Gastrocnemius medialis (tissue), 4 donors: ENCODE measurements at regions not wholly inside any gene's neighbourhood (a gene's known extent, or its start where the extent isn't known, plus 50 kb on each side); places are given as distances from the start of the nearest gene placed in this dataset.

Experiments
- ATAC-seq, 2 donors: fragments of 150-250 bp; one replicate each; pipeline ENCODE4 v1.9.1; 2016
- DNase-seq, 2 donors: peaks; one replicate each; pipeline ENCODE4 v3.0.0-alpha.2; 2019
- H3K27ac ChIP-seq, 4 donors: fragments of 200-600 bp; sonication (generic); 1 replicate in 1 of 4; 2 replicates in 3 of 4; pipeline ENCODE4 v1.5.1; 2016 to 2018; ENCODE audit warnings: mild to moderate bottlenecking in 2 of 4, moderate library complexity in 1 of 4
- H3K27me3 ChIP-seq, 3 donors: fragments of 200-600 bp; sonication (generic) in 2 of 3; 1 replicate in 1 of 3; 2 replicates in 2 of 3; pipeline versions ENCODE4 v1.5.1 to v1.6.0; 2016 to 2019; ENCODE audit warnings: mild to moderate bottlenecking in 1 of 3, moderate library complexity in 1 of 3
- H3K36me3 ChIP-seq, 2 donors: fragments of 200-600 bp; sonication (generic) in 1 of 2; one replicate each; pipeline ENCODE4 v1.5.1; 2017 to 2018
- H3K4me1 ChIP-seq, 2 donors: fragments of 200-600 bp; sonication (generic) in 1 of 2; one replicate each; pipeline ENCODE4 v1.5.1; 2016 to 2017; ENCODE audit warnings: mild to moderate bottlenecking in 2 of 2
- H3K4me3 ChIP-seq, 4 donors: fragments of 200-600 bp; sonication (generic) in 3 of 4; 1 replicate in 1 of 4; 2 replicates in 3 of 4; pipeline ENCODE4 v1.5.1; 2016 to 2019; ENCODE audit warnings: mild to moderate bottlenecking in 2 of 4
- H3K9me3 ChIP-seq, 3 donors: fragments of 200-600 bp; sonication (generic) in 2 of 3; 1 replicate in 1 of 3; 2 replicates in 2 of 3; pipeline ENCODE4 v1.5.1; 2016 to 2019
- CTCF ChIP-seq, 5 experiments: fragments of 450-650 bp in 3 of 5; fragments of 200-600 bp in 2 of 5; sonication (generic) in 2 of 5; IDR thresholded peaks in 4 of 5; conservative IDR thresholded peaks in 1 of 5; 1 replicate in 4 of 5; 2 replicates in 1 of 5; pipeline ENCODE4 v1.5.1; 2016 to 2019; ENCODE audit warnings: antibody characterized with exemption in 5 of 5, mild to moderate bottlenecking in 3 of 5, moderate library complexity in 3 of 5
- POLR2A ChIP-seq, 2 donors: fragments of 450-650 bp; IDR thresholded peaks; one replicate each; pipeline ENCODE4 v1.6.1; 2017; ENCODE audit warnings: antibody characterized with exemption in 2 of 2, mild to moderate bottlenecking in 2 of 2, moderate library complexity in 2 of 2
- in situ Hi-C, 4 donors: fragments of 200-750 bp; cut with MboI; loops; one replicate each; pipeline versions ENCODE4 v1.15.0 to v1.8.0; 2017; ENCODE audit warnings: low sequenced_read_pairs in 4 of 4
- intact Hi-C: fragments of 100-400 bp; cut with DNase I; formaldehyde crosslinking; loops from one replicate; pipeline ENCODE4 v1.15.1; 2023; ENCODE audit warnings: low total_unique reads

GRCh38 chr6:40205801-40206200 is 271.5 kb upstream of the MOCS1 start:
- H3K27me3 ChIP-seq, result no peaks in the 10 kb centered on the region
- in situ Hi-C loops, result no loop called here
- no peak for TF ChIP-seq POLR2A (IDR thresholded peaks at IDR 0.05)
- no peak for TF ChIP-seq CTCF (IDR thresholded peaks at IDR 0.05 in 4 of 5, conservative IDR thresholded peaks at IDR 0.05 in 1 of 5)
- no peak overlapping the region for H3K4me3 ChIP-seq
- ATAC-seq, result no peak
- no peaks in the 10 kb centered on the region for H3K4me1 ChIP-seq
- H3K27ac ChIP-seq, result no peak overlapping the region
- H3K9me3 ChIP-seq, result peaks cover 0 to 12% (median 3%) of the 10 kb centered on the region in 3 donors
- H3K36me3 ChIP-seq, result no peaks in the 10 kb centered on the region
- DNase-seq, result no peak
- intact Hi-C loops, result no loop called here

DNA sequence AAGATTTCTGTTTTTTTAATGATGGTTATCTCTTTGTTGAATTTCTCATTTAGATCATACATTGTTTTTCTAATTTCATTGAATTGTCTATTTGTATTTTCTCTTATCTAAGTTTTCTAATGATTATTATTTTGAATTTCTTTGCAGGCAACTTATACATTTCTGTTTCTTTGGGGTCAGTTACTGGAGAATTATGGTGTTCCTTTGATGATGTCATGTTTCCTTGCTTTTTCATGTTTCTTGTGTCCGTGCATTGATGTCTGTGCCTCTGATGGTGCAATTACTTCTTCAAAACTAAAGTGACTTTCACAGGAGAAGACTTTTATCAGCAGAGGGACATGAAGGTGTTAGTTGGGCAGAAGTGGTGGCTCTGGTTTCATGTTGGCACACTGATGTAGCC is 270.7 kb upstream of the MOCS1 start:
- in situ Hi-C loops, result no loop called here
- no peak for DNase-seq

DNA sequence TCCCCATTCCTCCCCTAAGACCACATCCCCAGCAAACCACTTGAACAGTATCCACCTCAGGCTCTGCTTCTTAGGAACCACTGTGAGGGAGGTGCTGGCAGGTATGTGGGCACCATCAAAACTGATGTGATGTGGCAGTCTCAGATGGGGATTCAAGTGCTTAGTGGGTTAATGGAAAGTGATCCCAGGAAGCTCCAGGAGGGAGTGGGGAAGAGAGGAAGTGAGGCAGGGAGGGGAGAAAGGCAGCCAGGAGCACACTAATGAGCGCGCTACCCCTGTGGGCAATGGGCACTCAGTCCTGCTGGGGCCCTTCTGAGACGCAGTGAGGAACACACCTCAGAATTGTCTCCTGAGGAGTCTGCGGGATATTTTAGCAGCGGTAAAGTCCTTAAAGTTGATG is 263.1 kb upstream of the MOCS1 start:
- TF ChIP-seq CTCF (IDR thresholded peaks at IDR 0.05 in 4 of 5, conservative IDR thresholded peaks at IDR 0.05 in 1 of 5) (no peak), POLR2A (IDR thresholded peaks at IDR 0.05) (no peak)
- Histone ChIP-seq H3K27me3 (no peaks in the 10 kb centered on the region), H3K36me3 (no peaks in the 10 kb centered on the region), H3K27ac (no peak overlapping the region), H3K4me3 (no peak overlapping the region), H3K4me1 (no peaks in the 10 kb centered on the region), H3K9me3 (peaks cover 0 to 3% (median 0%) of the 10 kb centered on the region in 3 donors)
- in situ Hi-C loops, result no loop called here
- no peak for ATAC-seq
- DNase-seq, result no peak
- intact Hi-C loops, result no loop called here

More for the DNA sequence above, 270.7 kb upstream of the MOCS1 start:
- TF ChIP-seq CTCF (IDR thresholded peaks at IDR 0.05 in 4 of 5, conservative IDR thresholded peaks at IDR 0.05 in 1 of 5) (no peak), POLR2A (IDR thresholded peaks at IDR 0.05) (no peak)
- intact Hi-C loops, result no loop called here
- Histone ChIP-seq H3K9me3 (peaks cover 0 to 12% (median 3%) of the 10 kb centered on the region in 3 donors), H3K27ac (no peak overlapping the region), H3K27me3 (no peaks in the 10 kb centered on the region), H3K4me3 (no peak overlapping the region), H3K36me3 (no peaks in the 10 kb centered on the region), H3K4me1 (no peaks in the 10 kb centered on the region)
- ATAC-seq, result no peak

- H3K27me3 ChIP-seq, result no peaks in the 10 kb centered on the region
- H3K36me3 ChIP-seq, result no peaks in the 10 kb centered on the region
- ATAC-seq (no peak), DNase-seq (no peak)
- in situ Hi-C loops (no loop called here), intact Hi-C loops (no loop called here)
- no peak for TF ChIP-seq CTCF (IDR thresholded peaks at IDR 0.05 in 4 of 5, conservative IDR thresholded peaks at IDR 0.05 in 1 of 5)
- no peak for TF ChIP-seq POLR2A (IDR thresholded peaks at IDR 0.05)
- no peaks in the 10 kb centered on the region for H3K4me1 ChIP-seq
- no peak overlapping the region for H3K27ac ChIP-seq
- peaks cover 0 to under 1% (median 0%) of the 10 kb centered on the region in 3 donors for H3K9me3 ChIP-seq
- no peak overlapping the region for H3K4me3 ChIP-seq
Observed at GRCh38 chr6:40196135-40196518, 261.9 kb upstream of the MOCS1 start.

DNA sequence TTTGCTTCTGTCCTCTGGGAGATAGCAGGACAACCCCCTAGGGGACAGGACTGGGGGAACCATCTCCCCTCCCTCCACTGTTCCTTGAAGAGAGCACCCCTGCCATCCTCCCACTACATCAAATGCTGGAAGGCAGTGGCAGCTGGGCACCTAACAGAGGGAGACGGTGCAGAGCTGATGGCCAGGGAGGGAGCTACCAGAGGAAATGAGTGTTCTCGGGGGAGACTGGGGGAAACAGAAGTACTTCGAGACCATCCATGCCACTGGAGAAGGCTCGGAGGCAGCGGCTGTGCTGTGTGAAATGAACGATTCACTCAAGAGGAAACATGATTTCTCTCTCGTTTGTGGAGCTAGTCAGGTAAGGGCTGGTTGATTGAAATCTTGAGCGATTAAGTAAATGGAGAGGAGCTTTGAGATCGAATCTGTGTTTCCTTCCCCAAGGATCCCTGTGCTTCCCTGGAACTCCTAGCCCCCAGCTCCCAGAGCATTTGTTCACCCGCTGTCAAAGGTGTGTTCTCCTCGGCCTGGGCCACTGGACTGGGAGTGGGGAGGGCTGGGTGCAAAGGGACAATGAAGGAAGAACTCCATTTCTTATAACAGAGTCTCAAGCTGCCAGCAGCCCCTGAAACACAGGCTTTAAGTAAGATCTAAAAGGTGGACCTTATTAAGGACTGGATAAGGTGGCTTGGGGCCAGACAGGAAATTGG is 261.3 kb upstream of the MOCS1 start:
- Histone ChIP-seq H3K9me3 (no peaks in the 10 kb centered on the region), H3K4me1 (no peaks in the 10 kb centered on the region), H3K27ac (no peak overlapping the region), H3K36me3 (no peaks in the 10 kb centered on the region), H3K4me3 (no peak overlapping the region), H3K27me3 (no peaks in the 10 kb centered on the region)
- intact Hi-C loops (no loop called here), in situ Hi-C loops (no loop called here)
- ATAC-seq, result no peak
- TF ChIP-seq POLR2A (IDR thresholded peaks at IDR 0.05) (no peak), CTCF (IDR thresholded peaks at IDR 0.05 in 4 of 5, conservative IDR thresholded peaks at IDR 0.05 in 1 of 5) (no peak)
- no peak for DNase-seq
